Endothelial cell of umbilical vein (primary cell): ENCODE measurements at regions not wholly inside any gene's neighbourhood (a gene's known extent, or its start where the extent isn't known, plus 50 kb on each side); places are given as distances from the start of the nearest gene placed in this dataset.

ENCODE experiments used
- BruUV-seq: library from RNA; stranded (reverse); fragments of 400-500 nt; replicated peaks from 2 replicates; lab custom pipeline; 2021; lab: Mats Ljungman, UMichigan
- CTCF ChIA-PET: fragments of 300-600, 350-600 bp; sonication (Branson Sonifier 250); formaldehyde crosslinking; loops from one replicate; lab custom pipeline; 2021; ENCODE audit warnings: antibody characterized with exemption, inconsistent platforms; lab: Charles Lee
- POLR2A ChIA-PET: fragments of 300-600, 350-600 bp; sonication (Branson Sonifier 250); formaldehyde crosslinking; loops from one replicate; lab custom pipeline; 2021; ENCODE audit warnings: antibody characterized with exemption, inconsistent platforms; lab: Charles Lee
- DNase-seq: peaks from one replicate; pipeline ENCODE4 v3.0.0-alpha.2; 2011; ENCODE audit warnings: low read depth, low spot score
- FAIRE-seq: peaks from 2 replicates; lab custom pipeline; 2011; peaks lifted over from hg19 to GRCh38; lab: Jason Lieb, UNC
- H2AFZ ChIP-seq: 2 replicates; pipeline ENCODE4 v1.6.0; 2012; ENCODE audit warnings: low read depth, low read length, control low read depth, inconsistent platforms
- H3K27ac ChIP-seq: 2 replicates; pipeline ENCODE4 v1.5.1; 2011; ENCODE audit warnings: low read depth, mild to moderate bottlenecking, control low read depth, low read length, moderate library complexity; ENCODE audit not compliant: insufficient read depth
- H3K27me3 ChIP-seq, 2 experiments: 2 replicates each; pipeline versions ENCODE4 v1.6.0 to v1.6.1; 2011; ENCODE audit warnings: low read length in 2 of 2, mixed read lengths in 1 of 2; ENCODE audit not compliant: control insufficient read depth in 2 of 2, insufficient read depth in 2 of 2
- H3K36me3 ChIP-seq, 2 experiments: 2 replicates in 1 of 2; 3 replicates in 1 of 2; pipeline ENCODE4 v1.5.1; 2011; ENCODE audit warnings: low read length in 2 of 2, mild to moderate bottlenecking in 1 of 2, moderate library complexity in 1 of 2; ENCODE audit not compliant: control insufficient read depth in 2 of 2, insufficient read depth in 2 of 2; ENCODE audit errors: extremely low read depth in 1 of 2
- H3K4me1 ChIP-seq: 3 replicates; pipeline ENCODE4 v1.5.1; 2011; ENCODE audit warnings: mild to moderate bottlenecking, low read length; ENCODE audit not compliant: control insufficient read depth, insufficient read depth; ENCODE audit errors: extremely low read depth
- H3K4me2 ChIP-seq: 2 replicates; pipeline ENCODE4 v1.6.1; 2011; ENCODE audit warnings: low read length, control low read depth, mixed read lengths; ENCODE audit not compliant: insufficient read depth
- H3K4me3 ChIP-seq, 3 experiments: fragments of 200-600 bp in 1 of 3; sonication (generic), shearing (Covaris generic) in 1 of 3; replicated peaks in 1 of 3; 2 replicates each; pipeline ENCODE4 v1.5.1; 2011 to 2016; ENCODE audit warnings: control low read depth in 3 of 3, low read length in 3 of 3, mild to moderate bottlenecking in 2 of 3, inconsistent platforms in 1 of 3, low read depth in 1 of 3, moderate library complexity in 1 of 3; ENCODE audit not compliant: insufficient read depth in 1 of 3
- H3K79me2 ChIP-seq: 2 replicates; pipeline ENCODE4 v1.6.0; 2012; ENCODE audit warnings: low read length, inconsistent platforms; ENCODE audit not compliant: control insufficient read depth, insufficient read depth
- H3K9ac ChIP-seq: replicated peaks from 2 replicates; pipeline ENCODE3; 2011; ENCODE audit warnings: low read length, control low read depth; ENCODE audit not compliant: insufficient read depth; ENCODE audit errors: extremely low read depth
- H3K9me1 ChIP-seq: replicated peaks from 3 replicates; pipeline ENCODE4 v1.6.0; 2011; ENCODE audit warnings: mild to moderate bottlenecking, low read length; ENCODE audit not compliant: control insufficient read depth, insufficient read depth; ENCODE audit errors: extremely low read depth
- H3K9me3 ChIP-seq: replicated peaks from 2 replicates; pipeline ENCODE4 v1.5.1; 2012; ENCODE audit warnings: low read length, inconsistent platforms; ENCODE audit not compliant: control insufficient read depth, insufficient read depth
- H4K20me1 ChIP-seq: replicated peaks from 2 replicates; pipeline ENCODE3; 2011; ENCODE audit warnings: mild to moderate bottlenecking, low read length; ENCODE audit not compliant: control insufficient read depth, insufficient read depth; ENCODE audit errors: extremely low read depth
- CTCF ChIP-seq, 2 donors: IDR thresholded peaks; 1 replicate in 1 of 2; 2 replicates in 1 of 2; pipeline ENCODE4 v1.5.1; 2011; ENCODE audit warnings: low read length in 2 of 2, mild to moderate bottlenecking in 2 of 2, moderate library complexity in 2 of 2, control low read depth in 1 of 2, inconsistent platforms in 1 of 2, low read depth in 1 of 2; ENCODE audit not compliant: insufficient read depth in 1 of 2; ENCODE audit errors: extremely low read depth in 1 of 2
- JUN ChIP-seq: IDR thresholded peaks from 2 replicates; pipeline ENCODE4 v1.6.1; 2011; ENCODE audit warnings: borderline replicate concordance, low read depth; ENCODE audit not compliant: insufficient read length, insufficient read depth
- POLR2AphosphoS5 ChIP-seq: IDR thresholded peaks from 2 replicates; pipeline ENCODE4 v1.6.1; 2012; ENCODE audit warnings: low read depth, mild to moderate bottlenecking, control low read depth, low read length, moderate library complexity; ENCODE audit not compliant: insufficient read depth
- dilution Hi-C: fragments of 300-500 bp; cut with MboI; formaldehyde crosslinking; loops from one replicate; pipeline ENCODE4 v1.15.0; 2019; ENCODE audit warnings: low sequenced_read_pairs; ENCODE audit not compliant: extremely low pct_ligation_motif_present
- intact Hi-C: fragments of 100-400 bp; cut with micrococcal nuclease; formaldehyde crosslinking; loops from one replicate; pipeline ENCODE4 v1.10.0; 2022

- POLR2A ChIA-PET = no interaction called here
- intact Hi-C loops = no loop called here
- BruUV-seq = no TSS peak
Observed at GRCh38 chr12:29043069-29043468, 106.0 kb upstream of the FAR2 start.

GRCh38 chr12:29044799-29045198, 104.3 kb upstream of the FAR2 start:
- dilution Hi-C loops = no loop called here
- intact Hi-C loops = no loop called here
- H3K27ac ChIP-seq = no peak overlapping the region
- no peak overlapping the region for H2AFZ ChIP-seq
- TF ChIP-seq POLR2AphosphoS5 (no peak), JUN (no peak)
- no peak overlapping the region for H3K9ac ChIP-seq
- H3K79me2 ChIP-seq = no peaks in the 10 kb centered on the region
- H3K4me1 ChIP-seq = peaks cover 5% of the 10 kb centered on the region
- BruUV-seq = no TSS peak
- H3K27me3 ChIP-seq = no peaks in the 10 kb centered on the region
- ChIA-PET CTCF (no interaction called here), POLR2A (no interaction called here)
- FAIRE-seq = no peak
- H3K4me3 ChIP-seq = no peak overlapping the region
- H3K9me3 ChIP-seq = no peaks in the 10 kb centered on the region
- H3K9me1 ChIP-seq = no peaks in the 10 kb centered on the region
- H3K4me2 ChIP-seq = no peak overlapping the region
- H4K20me1 ChIP-seq = no peaks in the 10 kb centered on the region
- H3K36me3 ChIP-seq = no peaks in the 10 kb centered on the region
- DNase-seq = no peak

More at GRCh38 chr12:29043069-29043468, 106.0 kb upstream of the FAR2 start:
- dilution Hi-C loops = no loop called here
- Histone ChIP-seq H3K4me2 (no peak overlapping the region), H3K9me3 (no peaks in the 10 kb centered on the region), H3K79me2 (no peaks in the 10 kb centered on the region), H3K27me3 (no peaks in the 10 kb centered on the region), H2AFZ (no peak overlapping the region), H3K9me1 (no peaks in the 10 kb centered on the region), H3K4me1 (peaks cover 5% of the 10 kb centered on the region), H3K9ac (no peak overlapping the region), H3K36me3 (no peaks in the 10 kb centered on the region), H3K27ac (no peak overlapping the region), H4K20me1 (no peaks in the 10 kb centered on the region), H3K4me3 (no peak overlapping the region)
- DNase-seq (no peak), FAIRE-seq (no peak)
- TF ChIP-seq CTCF (IDR thresholded peaks at IDR 0.05; ENCODE audit: extremely low read depth in 1 of 2, insufficient read depth in 1 of 2, low read depth in 1 of 2, low read length in 2 of 2) = no peak
- TF ChIP-seq JUN = no peak
- CTCF ChIA-PET = no interaction called here
